ENCODE measurements at regions not wholly inside any gene's neighbourhood (a gene's known extent, or its start where the extent isn't known, plus 50 kb on each side); places are given as distances from the start of the nearest gene placed in this dataset.

- TF ChIP-seq EZH2 (IDR thresholded peaks at IDR 0.05; ENCODE audit: insufficient read depth, poor library complexity, severe bottlenecking), result no peak
- no peak for TF ChIP-seq EZH2phosphoT487 (IDR thresholded peaks at IDR 0.05; ENCODE audit: insufficient read depth, low read depth)
These were observed 59.0 kb upstream of the IPO9 start for GRCh38 chr1:201769966-201770365.

Data from GM23248 (cell line).